ENCODE measurements at regions not wholly inside any gene's neighbourhood (a gene's known extent, or its start where the extent isn't known, plus 50 kb on each side); places are given as distances from the start of the nearest gene placed in this dataset.

GRCh38 chr1:217948741-217949140 is 317.6 kb downstream of the SPATA17 start:
- no peaks in the 10 kb centered on the region for H3K36me3 ChIP-seq (ENCODE audit: control insufficient read depth, low read length)

GRCh38 chr1:217953330-217953729 is 322.2 kb downstream of the SPATA17 start:
- Histone ChIP-seq H3K4me1 (ENCODE audit: control insufficient read depth, low read length) (no peaks in the 10 kb centered on the region), H3K79me2 (ENCODE audit: control insufficient read depth, low read length) (no peaks in the 10 kb centered on the region), H3K4me3 (ENCODE audit: low read length) (no peak overlapping the region), H3K36me3 (ENCODE audit: control insufficient read depth, low read length) (no peaks in the 10 kb centered on the region), H4K20me1 (ENCODE audit: control insufficient read depth, insufficient read depth, low read depth, low read length) (no peaks in the 10 kb centered on the region), H3K4me2 (ENCODE audit: low read length) (no peak overlapping the region), H3K27me3 (ENCODE audit: control insufficient read depth, low read length) (no peaks in the 10 kb centered on the region), H3K9me2 (replicated peaks; ENCODE audit: control insufficient read depth, low read length) (no peaks in the 10 kb centered on the region), H3K27ac (ENCODE audit: low read depth, low read length) (no peak overlapping the region), H3F3A (ENCODE audit: control insufficient read depth, insufficient read depth) (no peaks in the 10 kb centered on the region), H3K9me3 (ENCODE audit: control insufficient read depth, insufficient read depth, low read length) (no peaks in the 10 kb centered on the region)
- TF ChIP-seq EZH2phosphoT487 (IDR thresholded peaks at IDR 0.05; ENCODE audit: borderline replicate concordance, low read length) (no peak), CTCF (IDR thresholded peaks at IDR 0.05; ENCODE audit: low read depth, low read length, poor library complexity, severe bottlenecking) (no peak)

More at GRCh38 chr1:217948741-217949140, 317.6 kb downstream of the SPATA17 start:
- Histone ChIP-seq H3K9me3 (ENCODE audit: control insufficient read depth, insufficient read depth, low read length) (no peaks in the 10 kb centered on the region), H3K4me1 (ENCODE audit: control insufficient read depth, low read length) (no peaks in the 10 kb centered on the region), H3K4me3 (ENCODE audit: low read length) (no peak overlapping the region), H3K4me2 (ENCODE audit: low read length) (no peak overlapping the region), H3K27me3 (ENCODE audit: control insufficient read depth, low read length) (no peaks in the 10 kb centered on the region), H4K20me1 (ENCODE audit: control insufficient read depth, insufficient read depth, low read depth, low read length) (no peaks in the 10 kb centered on the region), H3K9me2 (replicated peaks; ENCODE audit: control insufficient read depth, low read length) (no peaks in the 10 kb centered on the region), H3F3A (ENCODE audit: control insufficient read depth, insufficient read depth) (no peaks in the 10 kb centered on the region), H3K79me2 (ENCODE audit: control insufficient read depth, low read length) (no peaks in the 10 kb centered on the region), H3K27ac (ENCODE audit: low read depth, low read length) (no peak overlapping the region)
- TF ChIP-seq EZH2phosphoT487 (IDR thresholded peaks at IDR 0.05; ENCODE audit: borderline replicate concordance, low read length): no peak
- TF ChIP-seq CTCF (IDR thresholded peaks at IDR 0.05; ENCODE audit: low read depth, low read length, poor library complexity, severe bottlenecking): no peak

- no peaks in the 10 kb centered on the region for H4K20me1 ChIP-seq (ENCODE audit: control insufficient read depth, insufficient read depth, low read depth, low read length)
- no peak overlapping the region for H3K4me3 ChIP-seq (ENCODE audit: low read length)
- H3K9me2 ChIP-seq (replicated peaks; ENCODE audit: control insufficient read depth, low read length): no peaks in the 10 kb centered on the region
- TF ChIP-seq EZH2phosphoT487 (IDR thresholded peaks at IDR 0.05; ENCODE audit: borderline replicate concordance, low read length) (no peak), CTCF (IDR thresholded peaks at IDR 0.05; ENCODE audit: low read depth, low read length, poor library complexity, severe bottlenecking) (no peak)
- H3F3A ChIP-seq (ENCODE audit: control insufficient read depth, insufficient read depth): no peaks in the 10 kb centered on the region
- H3K4me2 ChIP-seq (ENCODE audit: low read length): no peak overlapping the region
- H3K4me1 ChIP-seq (ENCODE audit: control insufficient read depth, low read length): no peaks in the 10 kb centered on the region
- H3K9me3 ChIP-seq (ENCODE audit: control insufficient read depth, insufficient read depth, low read length): no peaks in the 10 kb centered on the region
- no peaks in the 10 kb centered on the region for H3K36me3 ChIP-seq (ENCODE audit: control insufficient read depth, low read length)
- H3K79me2 ChIP-seq (ENCODE audit: control insufficient read depth, low read length): no peaks in the 10 kb centered on the region
- H3K27me3 ChIP-seq (ENCODE audit: control insufficient read depth, low read length): no peaks in the 10 kb centered on the region
- H3K27ac ChIP-seq (ENCODE audit: low read depth, low read length): no peak overlapping the region
These were observed 322.8 kb downstream of the SPATA17 start for GRCh38 chr1:217953922-217954321.

GRCh38 chr1:217955723-217956122 is 324.6 kb downstream of the SPATA17 start:
- Histone ChIP-seq H3K27me3 (ENCODE audit: control insufficient read depth, low read length) (no peaks in the 10 kb centered on the region), H3F3A (ENCODE audit: control insufficient read depth, insufficient read depth) (no peaks in the 10 kb centered on the region), H3K4me2 (ENCODE audit: low read length) (no peak overlapping the region), H3K4me1 (ENCODE audit: control insufficient read depth, low read length) (no peaks in the 10 kb centered on the region), H3K79me2 (ENCODE audit: control insufficient read depth, low read length) (no peaks in the 10 kb centered on the region), H3K9me3 (ENCODE audit: control insufficient read depth, insufficient read depth, low read length) (no peaks in the 10 kb centered on the region), H3K27ac (ENCODE audit: low read depth, low read length) (no peak overlapping the region), H4K20me1 (ENCODE audit: control insufficient read depth, insufficient read depth, low read depth, low read length) (no peaks in the 10 kb centered on the region), H3K4me3 (ENCODE audit: low read length) (no peak overlapping the region), H3K9me2 (replicated peaks; ENCODE audit: control insufficient read depth, low read length) (no peaks in the 10 kb centered on the region), H3K36me3 (ENCODE audit: control insufficient read depth, low read length) (no peaks in the 10 kb centered on the region)
- no peak for TF ChIP-seq EZH2phosphoT487 (IDR thresholded peaks at IDR 0.05; ENCODE audit: borderline replicate concordance, low read length)
- TF ChIP-seq CTCF (IDR thresholded peaks at IDR 0.05; ENCODE audit: low read depth, low read length, poor library complexity, severe bottlenecking): no peak
